Muscle layer of colon (tissue), 2 donors: ENCODE measurements at regions not wholly inside any gene's neighbourhood (a gene's known extent, or its start where the extent isn't known, plus 50 kb on each side); places are given as distances from the start of the nearest gene placed in this dataset.

Experiments
- H3K27ac ChIP-seq: one replicate; pipeline ENCODE4 v1.7.0; 2013; ENCODE audit warnings: low read depth, mild to moderate bottlenecking, low read length, moderate library complexity
- H3K27me3 ChIP-seq, 2 donors: one replicate each; pipeline ENCODE4 v1.7.0; 2013; ENCODE audit warnings: low read length in 2 of 2, mild to moderate bottlenecking in 2 of 2; ENCODE audit not compliant: insufficient read depth in 2 of 2, control insufficient read depth in 1 of 2
- H3K36me3 ChIP-seq: one replicate; pipeline ENCODE4 v1.7.0; 2013; ENCODE audit warnings: mild to moderate bottlenecking, low read length; ENCODE audit not compliant: insufficient read depth
- H3K4me1 ChIP-seq: one replicate; pipeline ENCODE4 v1.7.0; 2013; ENCODE audit warnings: mild to moderate bottlenecking, low read length; ENCODE audit not compliant: insufficient read depth
- H3K4me3 ChIP-seq, 2 donors: one replicate each; pipeline ENCODE4 v1.7.0; 2013; ENCODE audit warnings: low read length in 2 of 2, low read depth in 1 of 2, mild to moderate bottlenecking in 1 of 2, moderate library complexity in 1 of 2
- H3K9ac ChIP-seq: one replicate; pipeline ENCODE4 v1.7.0; 2013; ENCODE audit warnings: low read length
- H3K9me3 ChIP-seq: one replicate; pipeline ENCODE4 v1.7.0; 2013; ENCODE audit warnings: mild to moderate bottlenecking, low read length
- donor health status: abdominal sarcoma.
- donor health status: Adenocarcinoma of cecum.

- H3K9ac ChIP-seq, result no peak overlapping the region
- no peak overlapping the region for H3K4me3 ChIP-seq
- no peaks in the 10 kb centered on the region for H3K9me3 ChIP-seq
- no peak overlapping the region for H3K27ac ChIP-seq
- no peaks in the 10 kb centered on the region for H3K4me1 ChIP-seq
- H3K36me3 ChIP-seq, result no peaks in the 10 kb centered on the region
- H3K27me3 ChIP-seq, result no peaks in the 10 kb centered on the region
These were observed 79.3 kb downstream of the PCTP start for GRCh38 chr17:55829995-55830612.

- H3K4me3 ChIP-seq, result no peak overlapping the region
- H3K27ac ChIP-seq, result no peak overlapping the region
- no peak overlapping the region for H3K9ac ChIP-seq
- no peaks in the 10 kb centered on the region for H3K27me3 ChIP-seq
- no peaks in the 10 kb centered on the region for H3K4me1 ChIP-seq
- no peaks in the 10 kb centered on the region for H3K9me3 ChIP-seq
- no peaks in the 10 kb centered on the region for H3K36me3 ChIP-seq
These were observed 80.0 kb downstream of the PCTP start for GRCh38 chr17:55830699-55831471.

GRCh38 chr17:55833306-55833705, 82.5 kb downstream of the PCTP start:
- Histone ChIP-seq H3K4me1 (no peaks in the 10 kb centered on the region), H3K4me3 (no peak overlapping the region), H3K9ac (no peak overlapping the region), H3K27me3 (no peaks in the 10 kb centered on the region), H3K36me3 (no peaks in the 10 kb centered on the region), H3K27ac (no peak overlapping the region), H3K9me3 (no peaks in the 10 kb centered on the region)

GRCh38 chr17:55842405-55843158, 91.7 kb downstream of the PCTP start:
- H3K4me3 ChIP-seq, result no peak overlapping the region
- no peaks in the 10 kb centered on the region for H3K36me3 ChIP-seq
- H3K27ac ChIP-seq, result no peak overlapping the region

GRCh38 chr17:55843785-55844184, 92.9 kb downstream of the PCTP start:
- Histone ChIP-seq H3K36me3 (no peaks in the 10 kb centered on the region), H3K9ac (no peak overlapping the region), H3K4me3 (no peak overlapping the region), H3K27me3 (peaks cover 0 to 4% of the 10 kb centered on the region in 2 donors), H3K9me3 (no peaks in the 10 kb centered on the region), H3K27ac (no peak overlapping the region), H3K4me1 (peaks cover 5% of the 10 kb centered on the region)

More at GRCh38 chr17:55842405-55843158, 91.7 kb downstream of the PCTP start:
- Histone ChIP-seq H3K27me3 (peaks cover 0 to 4% of the 10 kb centered on the region in 2 donors), H3K4me1 (peaks cover 5% of the 10 kb centered on the region), H3K9ac (no peak overlapping the region), H3K9me3 (no peaks in the 10 kb centered on the region)

- Histone ChIP-seq H3K27ac (no peak overlapping the region), H3K36me3 (no peaks in the 10 kb centered on the region), H3K4me3 (peak overlapping the region in 1 of 2 donors; percentile 13), H3K9me3 (no peaks in the 10 kb centered on the region), H3K27me3 (peaks cover 0 to 4% of the 10 kb centered on the region in 2 donors), H3K9ac (no peak overlapping the region), H3K4me1 (peaks cover 5% of the 10 kb centered on the region)
These were observed 94.5 kb downstream of the PCTP start for GRCh38 chr17:55845385-55845784.

GRCh38 chr17:55846745-55847144, 95.9 kb downstream of the PCTP start:
- Histone ChIP-seq H3K27ac (no peak overlapping the region), H3K4me3 (no peak overlapping the region), H3K36me3 (no peaks in the 10 kb centered on the region), H3K9ac (no peak overlapping the region), H3K4me1 (peaks cover 5% of the 10 kb centered on the region), H3K9me3 (no peaks in the 10 kb centered on the region), H3K27me3 (peaks cover 0 to 4% of the 10 kb centered on the region in 2 donors)

GRCh38 chr17:55852734-55853133, 101.9 kb downstream of the PCTP start:
- Histone ChIP-seq H3K9me3 (no peaks in the 10 kb centered on the region), H3K4me1 (no peaks in the 10 kb centered on the region), H3K4me3 (no peak overlapping the region), H3K36me3 (no peaks in the 10 kb centered on the region), H3K9ac (no peak overlapping the region), H3K27me3 (no peaks in the 10 kb centered on the region), H3K27ac (no peak overlapping the region)

GRCh38 chr17:55859301-55859795, 108.5 kb downstream of the PCTP start:
- H3K9ac ChIP-seq, result no peak overlapping the region
- no peaks in the 10 kb centered on the region for H3K9me3 ChIP-seq
- H3K4me1 ChIP-seq, result no peaks in the 10 kb centered on the region
- no peak overlapping the region for H3K4me3 ChIP-seq
- H3K27ac ChIP-seq, result no peak overlapping the region
- H3K27me3 ChIP-seq, result no peaks in the 10 kb centered on the region
- H3K36me3 ChIP-seq, result no peaks in the 10 kb centered on the region

- Histone ChIP-seq H3K27me3 (no peaks in the 10 kb centered on the region), H3K4me1 (no peaks in the 10 kb centered on the region), H3K9ac (no peak overlapping the region), H3K9me3 (no peaks in the 10 kb centered on the region), H3K36me3 (no peaks in the 10 kb centered on the region), H3K27ac (no peak overlapping the region), H3K4me3 (no peak overlapping the region)
These were observed 114.4 kb downstream of the PCTP start for GRCh38 chr17:55865072-55865762.

- Histone ChIP-seq H3K36me3 (no peaks in the 10 kb centered on the region), H3K27me3 (no peaks in the 10 kb centered on the region), H3K9ac (no peak overlapping the region)
These were observed 119.2 kb downstream of the PCTP start for GRCh38 chr17:55870044-55870443.

More at GRCh38 chr17:55870044-55870443, 119.2 kb downstream of the PCTP start:
- peaks cover 9% of the 10 kb centered on the region for H3K4me1 ChIP-seq
- H3K27ac ChIP-seq, result no peak overlapping the region
- no peaks in the 10 kb centered on the region for H3K9me3 ChIP-seq
- no peak overlapping the region for H3K4me3 ChIP-seq
